NCI-H1436 treated with DMSO at 0.1 percent for 48 hours (cell line): ENCODE measurements at regions not wholly inside any gene's neighbourhood (a gene's known extent, or its start where the extent isn't known, plus 50 kb on each side); places are given as distances from the start of the nearest gene placed in this dataset.

Experiments
- DNase-seq: peaks from one replicate; lab custom pipeline; 2025; lab: John Stamatoyannopoulos, UW

GRCh38 chr3:16809482-16809881 is 75.3 kb upstream of the PLCL2 start:
- DNase-seq, result no peak

GRCh38 chr3:16809993-16810392 is 74.8 kb upstream of the PLCL2 start:
- no peak for DNase-seq

DNA sequence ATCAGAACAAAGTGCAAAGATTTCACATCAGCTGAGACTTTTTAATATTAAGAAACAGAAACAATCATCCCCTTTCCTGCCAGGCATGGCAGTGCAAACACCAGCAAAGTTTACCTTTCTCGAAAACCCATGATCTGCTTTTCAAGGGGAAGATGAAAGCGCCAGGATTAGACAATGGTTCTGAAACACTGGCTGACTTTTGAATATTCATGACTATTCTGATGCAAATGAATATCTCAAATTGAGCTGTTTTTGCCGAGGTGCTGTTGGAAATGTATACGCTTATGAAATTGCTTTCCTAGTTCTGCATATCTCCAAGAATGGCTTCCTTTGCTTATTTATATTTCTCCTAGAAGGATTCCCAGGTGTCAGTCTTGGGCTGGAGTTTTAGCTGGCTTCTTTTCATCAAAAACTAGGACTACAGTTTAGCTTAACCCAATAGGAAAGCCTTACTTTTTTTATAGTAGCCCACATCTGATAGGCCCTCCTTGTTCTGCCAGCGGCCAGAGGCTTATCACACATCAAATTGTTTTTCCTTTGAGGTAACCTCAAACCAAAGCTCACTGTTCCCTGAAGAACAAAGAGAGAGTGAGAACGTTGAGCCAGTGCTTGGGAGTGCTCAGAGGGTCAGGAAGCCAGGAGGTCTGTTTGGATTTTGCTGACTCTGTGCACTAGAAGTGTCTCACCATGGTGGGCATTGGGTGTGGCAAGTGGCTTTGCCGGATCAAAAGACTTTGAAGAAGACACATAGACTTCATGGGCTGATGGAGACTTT is 74.0 kb upstream of the PLCL2 start:
- no peak for DNase-seq

- DNase-seq, result no peak
These were observed 72.8 kb upstream of the PLCL2 start for GRCh38 chr3:16811950-16812349.

DNA sequence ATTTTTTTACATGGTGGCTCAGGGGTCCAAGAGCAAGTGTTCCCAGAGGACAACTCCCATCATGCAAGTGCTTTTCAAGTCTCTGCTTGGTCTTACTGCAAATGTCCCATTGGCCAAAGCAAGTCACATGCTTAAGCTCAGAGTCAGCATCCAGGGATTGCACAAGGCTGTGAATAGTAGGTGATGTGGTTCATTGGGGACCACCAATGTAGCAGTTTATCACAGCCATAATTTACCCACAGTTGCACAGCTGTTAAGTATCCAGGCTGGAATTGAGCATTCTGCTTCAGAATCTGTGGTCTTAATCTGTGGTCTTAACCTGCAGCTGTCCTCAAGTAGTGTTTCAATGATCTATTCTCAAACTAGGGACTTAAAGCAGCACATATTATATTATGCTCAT is 71.4 kb upstream of the PLCL2 start:
- DNase-seq, result no peak

GRCh38 chr3:16816048-16816780 is 68.5 kb upstream of the PLCL2 start:
- DNase-seq, result no peak

DNA sequence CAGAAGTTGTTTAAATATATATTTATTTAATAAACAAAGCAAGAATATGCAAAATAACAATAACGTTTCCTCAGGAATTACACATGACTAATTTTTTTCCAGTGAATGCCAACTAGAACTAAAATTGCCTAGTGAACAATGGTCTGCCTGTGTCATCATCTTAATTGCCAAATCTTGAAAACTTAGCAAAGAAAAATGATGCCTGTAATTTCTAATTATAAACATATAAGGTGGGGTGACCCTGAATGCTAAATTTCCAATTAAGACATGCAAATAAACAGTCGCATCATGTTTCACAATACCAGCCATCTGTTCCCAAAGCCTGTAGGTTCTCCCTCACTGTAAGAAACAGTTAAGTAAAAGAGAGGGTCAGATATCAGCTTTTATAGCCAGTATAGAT is 67.6 kb upstream of the PLCL2 start:
- DNase-seq, result no peak

DNA sequence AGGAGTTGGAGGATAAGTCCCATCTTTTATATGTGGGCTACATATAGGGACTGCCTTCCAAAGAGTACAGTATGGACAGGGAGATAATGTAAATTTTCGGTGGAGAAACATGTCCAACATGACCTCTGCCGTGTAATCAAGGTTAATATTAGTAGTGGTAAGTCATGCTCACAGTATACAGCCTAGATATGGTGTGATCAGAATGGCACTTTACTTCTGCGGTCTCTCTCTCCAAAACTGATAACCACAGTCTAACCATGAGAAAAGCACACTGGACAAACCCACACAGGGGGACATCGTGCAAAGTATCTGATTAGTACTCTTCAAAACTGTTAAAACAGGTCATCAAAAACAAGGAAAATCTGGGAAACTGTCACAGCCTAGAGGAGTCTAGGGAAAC is 66.6 kb upstream of the PLCL2 start:
- DNase-seq, result no peak

GRCh38 chr3:16818945-16819344 is 65.8 kb upstream of the PLCL2 start:
- DNase-seq, result no peak

DNA sequence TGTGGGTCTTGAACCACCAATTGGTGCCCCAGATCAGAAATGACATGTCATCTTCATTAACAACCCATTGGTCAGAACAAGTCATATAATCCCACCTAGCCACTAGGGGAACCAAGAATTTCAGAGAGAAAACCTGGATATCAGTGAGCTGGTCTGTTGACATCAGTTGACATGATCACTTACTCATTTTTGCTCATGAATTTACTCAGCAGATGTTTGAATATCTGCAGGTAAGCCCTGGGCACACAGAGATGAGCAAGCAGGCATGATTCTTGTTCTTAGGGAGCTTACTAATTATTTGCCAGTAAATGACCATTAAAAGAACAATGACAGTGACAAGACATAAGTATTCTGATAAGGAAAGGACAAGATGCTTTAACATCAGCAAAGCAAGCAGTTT is 64.3 kb upstream of the PLCL2 start:
- no peak for DNase-seq

DNA sequence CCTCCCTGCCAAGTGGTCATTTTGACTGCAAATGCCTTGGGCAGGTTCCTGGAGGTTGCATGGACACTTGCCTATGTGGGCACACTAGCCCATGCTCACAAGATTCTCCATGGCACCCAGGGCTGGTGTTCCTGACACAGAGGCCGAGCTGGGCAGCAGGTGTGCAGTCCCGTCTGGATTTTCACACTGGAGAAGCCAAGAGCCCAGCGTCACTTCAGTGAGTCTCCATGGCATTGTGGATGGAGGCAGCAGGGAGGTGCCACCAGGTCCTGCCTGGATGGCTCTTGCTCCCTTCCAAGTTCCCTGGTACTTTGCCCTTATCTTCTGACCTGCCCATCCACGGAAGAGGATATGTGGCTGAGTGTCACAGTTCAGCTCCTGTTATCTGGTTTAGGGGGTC is 63.7 kb upstream of the PLCL2 start:
- DNase-seq, result no peak

DNA sequence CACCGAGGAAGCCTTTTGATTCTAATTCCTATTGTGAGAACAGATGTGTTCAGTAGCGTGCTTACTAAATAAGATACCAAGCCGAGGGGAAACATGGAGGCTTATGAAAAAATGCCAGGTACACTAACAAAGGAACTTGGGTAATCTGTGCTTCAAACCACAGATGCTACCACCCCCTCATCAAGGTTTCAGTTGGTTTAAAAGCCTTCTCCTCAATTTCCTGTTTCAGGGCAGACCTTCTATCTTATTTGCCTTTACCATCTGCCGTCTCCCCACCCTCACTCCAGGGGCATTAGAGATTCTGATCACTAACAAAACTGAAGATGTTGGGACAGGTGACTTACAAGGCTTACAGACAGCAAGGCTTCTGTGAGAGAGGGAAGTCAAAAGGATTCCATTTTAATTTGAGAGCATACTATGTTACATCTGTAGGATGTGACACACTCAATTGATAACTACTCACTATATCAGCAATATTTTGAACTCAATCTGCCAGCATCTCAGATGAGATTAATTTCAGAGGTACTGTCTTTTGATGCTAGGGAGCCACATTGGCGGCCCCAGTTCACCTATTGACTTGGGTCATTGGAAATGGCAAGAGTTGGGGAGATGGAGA is 60.6 kb upstream of the PLCL2 start:
- DNase-seq, result no peak

- no peak for DNase-seq
These were observed 59.0 kb upstream of the PLCL2 start for GRCh38 chr3:16825617-16826204.

DNA sequence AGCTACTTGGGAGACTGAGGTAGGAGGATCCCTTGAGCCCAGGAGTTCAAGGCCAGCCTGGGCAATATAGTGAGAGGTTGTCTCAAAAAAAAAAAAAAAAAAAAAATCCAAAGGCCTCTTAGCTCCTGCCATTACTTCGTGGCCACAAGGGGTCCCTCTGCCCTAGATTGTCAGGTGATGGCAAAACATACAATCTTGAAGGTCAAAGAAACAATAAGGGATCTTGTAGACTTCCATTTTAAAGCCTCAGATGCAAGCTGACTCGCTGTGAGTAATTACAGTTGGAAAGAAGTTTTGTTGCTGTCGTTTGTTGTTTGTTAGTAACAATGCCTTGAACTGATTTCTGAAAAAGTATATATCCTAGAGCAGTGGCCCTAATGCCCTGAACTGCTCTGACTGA is 55.9 kb upstream of the PLCL2 start:
- DNase-seq, result no peak

DNA sequence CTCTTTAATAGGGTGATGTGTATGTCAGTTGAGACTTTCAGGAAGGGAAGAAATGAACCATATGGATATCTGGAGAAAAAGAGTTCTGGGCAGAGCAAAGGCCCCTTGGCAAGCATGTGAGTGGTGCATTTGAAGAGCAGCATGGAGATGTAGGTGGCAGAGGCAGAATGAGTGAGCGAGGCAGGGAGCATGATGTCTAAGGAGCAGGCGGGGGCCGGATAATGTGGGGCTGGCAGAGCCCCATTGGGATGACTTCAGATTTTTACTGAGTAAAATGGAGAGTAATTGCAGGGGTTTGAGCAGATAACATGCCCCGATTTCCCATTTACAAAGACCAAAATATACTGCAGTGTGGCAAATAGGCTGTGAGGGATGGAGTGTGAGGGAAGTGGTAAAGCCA is 52.9 kb upstream of the PLCL2 start:
- no peak for DNase-seq

GRCh38 chr3:16834214-16834613 is 50.5 kb upstream of the PLCL2 start:
- no peak for DNase-seq

- DNase-seq, result no peak
These were observed 50.0 kb upstream of the PLCL2 start for GRCh38 chr3:16834753-16835152.
